ENCODE measurements at regions not wholly inside any gene's neighbourhood (a gene's known extent, or its start where the extent isn't known, plus 50 kb on each side); places are given as distances from the start of the nearest gene placed in this dataset.
"Not testable (repeated sequence)": the region's sequence is repeated elsewhere in the genome, so short reads cannot be mapped to it uniquely, and the experiment has no call there.

DNA sequence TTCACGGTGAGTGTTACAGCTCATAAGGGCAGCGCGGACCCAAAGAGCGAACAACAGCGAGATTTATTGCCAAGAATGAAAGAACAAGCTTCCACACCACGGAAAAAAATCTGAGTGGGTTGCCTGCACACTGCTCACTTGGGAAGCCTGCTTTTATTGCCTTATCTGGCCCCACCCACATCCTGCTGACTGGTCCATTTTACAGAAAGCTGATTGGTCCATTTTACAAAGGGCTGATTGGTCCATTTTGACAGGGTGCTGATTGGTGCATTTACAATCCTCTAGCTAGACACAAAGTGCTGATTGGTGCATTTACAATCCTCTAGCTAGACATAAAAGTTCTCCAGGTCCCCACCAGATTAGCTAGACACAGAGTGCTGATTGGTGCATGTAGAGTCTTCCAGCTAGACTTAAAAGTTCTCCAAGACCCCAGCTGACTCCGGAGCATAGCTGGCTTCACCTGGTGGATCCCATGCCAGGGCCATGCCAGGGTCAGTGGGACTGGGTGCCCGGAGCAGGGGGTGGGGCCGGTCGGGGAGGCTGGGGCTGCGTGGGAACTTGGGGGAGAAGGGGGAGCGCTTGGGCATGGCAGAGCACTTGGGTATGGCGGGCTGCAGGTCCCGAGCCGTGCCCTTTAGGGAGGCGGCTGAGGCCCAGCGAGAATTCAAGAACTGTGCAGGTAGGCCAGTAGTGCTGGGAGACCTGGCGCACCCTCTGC lies 75.4 kb upstream of the ATP1A1 start:
- Histone ChIP-seq H3K9ac (no peak overlapping the region), H3K4me1 (ENCODE audit: low read depth, poor library complexity, severe bottlenecking) (peaks cover 10% of the 10 kb centered on the region), H3K27me3 (ENCODE audit: insufficient read depth, low read depth) (no peaks in the 10 kb centered on the region), H2AFZ (ENCODE audit: low read depth) (no peak overlapping the region), H4K20me1 (ENCODE audit: insufficient read depth) (no peaks in the 10 kb centered on the region), H3K36me3 (ENCODE audit: insufficient read depth) (no peaks in the 10 kb centered on the region), H3K79me2 (ENCODE audit: insufficient read depth, low read depth) (no peaks in the 10 kb centered on the region), H3K27ac (no peak overlapping the region), H3K4me2 (no peak overlapping the region), H3K4me3 (IDR thresholded peaks at IDR 0.05; ENCODE audit: insufficient read depth, low read depth, low read length) (no peak overlapping the region)
- TF ChIP-seq, protein P1, sequence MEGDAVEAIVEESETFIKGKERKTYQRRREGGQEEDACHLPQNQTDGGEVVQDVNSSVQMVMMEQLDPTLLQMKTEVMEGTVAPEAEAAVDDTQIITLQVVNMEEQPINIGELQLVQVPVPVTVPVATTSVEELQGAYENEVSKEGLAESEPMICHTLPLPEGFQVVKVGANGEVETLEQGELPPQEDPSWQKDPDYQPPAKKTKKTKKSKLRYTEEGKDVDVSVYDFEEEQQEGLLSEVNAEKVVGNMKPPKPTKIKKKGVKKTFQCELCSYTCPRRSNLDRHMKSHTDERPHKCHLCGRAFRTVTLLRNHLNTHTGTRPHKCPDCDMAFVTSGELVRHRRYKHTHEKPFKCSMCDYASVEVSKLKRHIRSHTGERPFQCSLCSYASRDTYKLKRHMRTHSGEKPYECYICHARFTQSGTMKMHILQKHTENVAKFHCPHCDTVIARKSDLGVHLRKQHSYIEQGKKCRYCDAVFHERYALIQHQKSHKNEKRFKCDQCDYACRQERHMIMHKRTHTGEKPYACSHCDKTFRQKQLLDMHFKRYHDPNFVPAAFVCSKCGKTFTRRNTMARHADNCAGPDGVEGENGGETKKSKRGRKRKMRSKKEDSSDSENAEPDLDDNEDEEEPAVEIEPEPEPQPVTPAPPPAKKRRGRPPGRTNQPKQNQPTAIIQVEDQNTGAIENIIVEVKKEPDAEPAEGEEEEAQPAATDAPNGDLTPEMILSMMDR (conservative IDR thresholded peaks at IDR 0.05; ENCODE audit: low read depth, low read length) = no peak

DNA sequence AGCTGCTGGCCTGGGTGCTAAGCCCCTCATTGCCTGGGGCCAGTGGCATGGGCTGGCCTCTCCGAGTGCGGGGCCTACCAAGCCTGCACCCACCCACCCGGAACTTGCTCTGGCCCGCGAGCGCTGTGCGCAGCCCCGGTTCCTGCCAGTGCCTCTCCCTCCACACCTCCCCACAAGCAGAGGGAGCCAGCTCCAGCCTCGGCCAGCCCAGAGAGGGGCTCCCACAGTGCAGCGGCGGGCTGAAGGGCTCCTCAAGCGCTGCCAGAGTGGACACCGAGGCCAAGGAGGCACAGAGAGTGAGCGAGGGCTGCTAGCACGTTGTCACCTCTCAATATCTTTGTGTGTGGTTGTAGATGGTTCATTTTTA lies 74.8 kb upstream of the ATP1A1 start:
- not testable (repeated sequence) for H3K4me1 ChIP-seq (ENCODE audit: low read depth, poor library complexity, severe bottlenecking); H3K4me2 ChIP-seq; H3K27ac ChIP-seq; H3K9ac ChIP-seq; H3K4me3 ChIP-seq (IDR thresholded peaks at IDR 0.05; ENCODE audit: insufficient read depth, low read depth, low read length); H2AFZ ChIP-seq (ENCODE audit: low read depth); H3K36me3 ChIP-seq (ENCODE audit: insufficient read depth); H4K20me1 ChIP-seq (ENCODE audit: insufficient read depth); H3K79me2 ChIP-seq (ENCODE audit: insufficient read depth, low read depth); H3K27me3 ChIP-seq (ENCODE audit: insufficient read depth, low read depth)

DNA sequence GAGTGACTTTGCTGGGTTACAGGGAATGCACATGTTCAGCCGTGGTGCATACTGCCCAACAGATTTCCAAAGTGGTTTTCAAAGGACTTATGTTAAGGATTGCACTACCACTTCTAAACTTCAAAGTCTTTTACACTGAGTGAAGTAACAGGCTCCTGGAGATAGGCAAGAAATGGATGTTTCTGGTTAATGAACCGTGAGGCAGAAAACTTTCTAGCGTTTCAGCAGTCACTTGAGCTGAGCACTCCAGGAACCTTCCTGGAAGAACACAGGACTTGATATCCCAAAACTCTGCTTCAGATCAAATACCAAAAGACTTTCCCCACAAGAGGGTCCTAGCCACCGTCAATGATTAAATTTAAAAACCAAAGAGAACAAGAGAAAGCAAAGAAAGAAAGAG lies 74.3 kb upstream of the ATP1A1 start:
- TF ChIP-seq, protein P1 (conservative IDR thresholded peaks at IDR 0.05; ENCODE audit: low read depth, low read length) = no peak
- no peaks in the 10 kb centered on the region for H4K20me1 ChIP-seq (ENCODE audit: insufficient read depth)
- H3K36me3 ChIP-seq (ENCODE audit: insufficient read depth) = no peaks in the 10 kb centered on the region
- H3K4me3 ChIP-seq (IDR thresholded peaks at IDR 0.05; ENCODE audit: insufficient read depth, low read depth, low read length) = no peak overlapping the region
- no peak overlapping the region for H3K27ac ChIP-seq
- no peaks in the 10 kb centered on the region for H3K27me3 ChIP-seq (ENCODE audit: insufficient read depth, low read depth)
- no peak overlapping the region for H3K4me2 ChIP-seq
- no peaks in the 10 kb centered on the region for H3K79me2 ChIP-seq (ENCODE audit: insufficient read depth, low read depth)
- no peak overlapping the region for H3K9ac ChIP-seq
- H3K4me1 ChIP-seq (ENCODE audit: low read depth, poor library complexity, severe bottlenecking) = peaks cover 10% of the 10 kb centered on the region
- H2AFZ ChIP-seq (ENCODE audit: low read depth) = no peak overlapping the region

DNA sequence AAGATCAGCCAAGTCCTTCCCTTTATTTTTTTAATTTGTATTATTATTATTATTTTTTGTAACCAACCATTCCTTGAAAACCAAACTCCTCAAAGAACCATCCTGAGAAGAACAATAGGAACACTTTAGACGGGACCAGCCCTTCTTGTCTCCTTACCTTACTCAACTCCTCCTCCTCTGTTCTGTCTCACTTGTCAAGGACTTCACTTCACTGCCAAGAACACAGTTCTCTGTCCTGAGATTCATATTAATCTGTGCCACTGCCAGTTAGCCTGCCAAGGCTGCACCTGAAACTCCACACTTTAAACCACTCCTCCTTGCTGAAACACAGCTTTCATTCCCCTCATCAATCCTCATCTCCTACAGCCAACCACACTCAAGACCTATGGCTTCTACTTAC lies 73.8 kb upstream of the ATP1A1 start:
- Histone ChIP-seq H2AFZ (ENCODE audit: low read depth) (no peak overlapping the region), H3K9ac (no peak overlapping the region), H3K4me3 (IDR thresholded peaks at IDR 0.05; ENCODE audit: insufficient read depth, low read depth, low read length) (no peak overlapping the region), H3K79me2 (ENCODE audit: insufficient read depth, low read depth) (no peaks in the 10 kb centered on the region), H3K27me3 (ENCODE audit: insufficient read depth, low read depth) (no peaks in the 10 kb centered on the region), H3K36me3 (ENCODE audit: insufficient read depth) (no peaks in the 10 kb centered on the region), H3K27ac (no peak overlapping the region), H3K4me1 (ENCODE audit: low read depth, poor library complexity, severe bottlenecking) (peaks cover 10% of the 10 kb centered on the region), H3K4me2 (no peak overlapping the region), H4K20me1 (ENCODE audit: insufficient read depth) (no peaks in the 10 kb centered on the region)
- TF ChIP-seq, protein P1 (conservative IDR thresholded peaks at IDR 0.05; ENCODE audit: low read depth, low read length) = no peak

DNA sequence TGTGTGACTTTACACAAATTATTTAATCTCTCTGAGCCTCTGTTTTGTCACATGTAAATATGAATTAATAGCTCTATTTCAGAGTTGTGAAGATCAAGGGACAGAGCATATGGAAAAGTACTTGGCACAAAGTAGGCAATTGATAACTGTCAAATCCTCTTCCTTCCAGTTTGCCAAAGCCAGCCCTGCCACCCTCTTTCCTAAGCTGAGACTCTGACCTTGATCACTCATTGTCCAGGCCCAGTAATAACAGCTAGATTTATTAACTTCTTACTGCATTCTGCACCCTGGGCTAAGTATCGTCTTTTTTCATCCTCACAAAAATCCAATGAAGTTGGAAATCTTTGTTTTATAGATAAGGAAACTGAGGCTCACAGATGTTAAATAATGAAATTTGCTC lies 70.8 kb upstream of the ATP1A1 start:
- Histone ChIP-seq H3K27ac (no peak overlapping the region), H3K36me3 (ENCODE audit: insufficient read depth) (no peaks in the 10 kb centered on the region), H3K4me1 (ENCODE audit: low read depth, poor library complexity, severe bottlenecking) (peaks cover 10% of the 10 kb centered on the region), H3K4me3 (IDR thresholded peaks at IDR 0.05; ENCODE audit: insufficient read depth, low read depth, low read length) (no peak overlapping the region), H3K79me2 (ENCODE audit: insufficient read depth, low read depth) (no peaks in the 10 kb centered on the region), H3K27me3 (ENCODE audit: insufficient read depth, low read depth) (no peaks in the 10 kb centered on the region), H3K4me2 (no peak overlapping the region), H2AFZ (ENCODE audit: low read depth) (no peak overlapping the region), H4K20me1 (ENCODE audit: insufficient read depth) (no peaks in the 10 kb centered on the region), H3K9ac (no peak overlapping the region)
- TF ChIP-seq, protein P1 (conservative IDR thresholded peaks at IDR 0.05; ENCODE audit: low read depth, low read length) = no peak

Measured in KMS-11 (cell line).